WTC11 (cell line): ENCODE measurements at regions not wholly inside any gene's neighbourhood (a gene's known extent, or its start where the extent isn't known, plus 50 kb on each side); places are given as distances from the start of the nearest gene placed in this dataset.

Experiments used
- ATAC-seq: fragments of 200-7000 bp; cut with Tn5 transposase; 2 replicates; pipeline ENCODE4 v1.10.0; 2021; ENCODE audit warnings: mild to moderate bottlenecking, moderate library complexity
- CTCF ChIA-PET: fragments of 300-600 bp; sonication (Branson Sonifier 250); formaldehyde crosslinking; loops from one replicate; lab custom pipeline; 2021; ENCODE audit warnings: antibody characterized with exemption; lab: Charles Lee
- POLR2A ChIA-PET: fragments of 350-600 bp; sonication (Branson Sonifier 250); formaldehyde crosslinking; loops from one replicate; lab custom pipeline; 2021; ENCODE audit warnings: antibody characterized with exemption; lab: Charles Lee
- DNase-seq: peaks from one replicate; pipeline ENCODE4 v3.0.0; 2021; ENCODE audit warnings: low spot score
- H3K27ac Mint-ChIP-seq: 2 replicates; pipeline ENCODE4 v1.8.0; 2021; ENCODE audit warnings: mixed read lengths
- H3K27me3 Mint-ChIP-seq: 2 replicates; pipeline ENCODE4 v1.8.0; 2021; ENCODE audit warnings: low read depth, mild to moderate bottlenecking, moderate library complexity, mixed read lengths
- H3K36me3 Mint-ChIP-seq: 2 replicates; pipeline ENCODE4 v1.8.0; 2021; ENCODE audit warnings: mixed read lengths
- H3K4me1 Mint-ChIP-seq: 2 replicates; pipeline ENCODE4 v1.8.0; 2022; ENCODE audit warnings: mixed read lengths
- H3K4me3 Mint-ChIP-seq: 2 replicates; pipeline ENCODE4 v1.8.0; 2021; ENCODE audit warnings: mild to moderate bottlenecking, moderate library complexity, mixed read lengths
- H3K9me3 Mint-ChIP-seq: 2 replicates; pipeline ENCODE4 v1.8.0; 2021; ENCODE audit warnings: mixed read lengths
- CBFB ChIP-seq: sonication (generic); formaldehyde crosslinking; IDR thresholded peaks from 2 replicates; pipeline ENCODE4 v1.8.1; 2022; ENCODE audit warnings: mild to moderate bottlenecking, low read depth, missing genetic modification reagents
- CDX4 ChIP-seq: fragments of 250-450 bp; sonication (Bioruptor Pico); IDR thresholded peaks from 2 replicates; pipeline ENCODE4 v1.9.0; 2021; ENCODE audit warnings: moderate library complexity, mild to moderate bottlenecking, inconsistent platforms, borderline replicate concordance
- ETV6 ChIP-seq: sonication (generic); formaldehyde crosslinking; IDR thresholded peaks from 2 replicates; pipeline ENCODE4 v1.8.1; 2022; ENCODE audit warnings: mild to moderate bottlenecking, missing genetic modification reagents
- IRF2 ChIP-seq: sonication (generic); formaldehyde crosslinking; IDR thresholded peaks from 2 replicates; pipeline ENCODE4 v1.8.0; 2022; ENCODE audit warnings: low read depth, missing genetic modification reagents, borderline replicate concordance
- KAT7 ChIP-seq: sonication (generic); formaldehyde crosslinking; IDR thresholded peaks from 2 replicates; pipeline ENCODE4 v1.8.1; 2023; ENCODE audit warnings: missing genetic modification reagents, mild to moderate bottlenecking, borderline replicate concordance
- MLX ChIP-seq: sonication (generic); formaldehyde crosslinking; IDR thresholded peaks from 2 replicates; pipeline ENCODE4 v1.8.1; 2023; ENCODE audit warnings: mild to moderate bottlenecking, missing genetic modification reagents, moderate library complexity
- NFYB ChIP-seq: sonication (generic); formaldehyde crosslinking; conservative IDR thresholded peaks from 2 replicates; pipeline ENCODE4 v1.8.0; 2022; ENCODE audit warnings: low read depth, missing genetic modification reagents
- OVOL2 ChIP-seq: fragments of 250-450 bp; sonication (Bioruptor Pico); IDR thresholded peaks from 2 replicates; pipeline ENCODE4 v1.9.0; 2021; ENCODE audit warnings: mild to moderate bottlenecking, borderline replicate concordance
- PRDM15 ChIP-seq: sonication (generic); formaldehyde crosslinking; IDR thresholded peaks from 2 replicates; pipeline ENCODE4 v1.8.0; 2022; ENCODE audit warnings: missing genetic modification reagents
- RELA ChIP-seq: sonication (generic); formaldehyde crosslinking; IDR thresholded peaks from 2 replicates; pipeline ENCODE4 v1.8.1; 2022; ENCODE audit warnings: missing genetic modification reagents, mild to moderate bottlenecking, borderline replicate concordance
- RORB ChIP-seq: fragments of 250-450 bp; sonication (Bioruptor Pico); IDR thresholded peaks from 2 replicates; pipeline ENCODE4 v1.9.0; 2021; ENCODE audit warnings: mild to moderate bottlenecking
- SMAD4 ChIP-seq: sonication (generic); formaldehyde crosslinking; IDR thresholded peaks from 2 replicates; pipeline ENCODE4 v1.8.0; 2022; ENCODE audit warnings: mild to moderate bottlenecking, missing genetic modification reagents
- TP53 ChIP-seq: sonication (generic); formaldehyde crosslinking; IDR thresholded peaks from 2 replicates; pipeline ENCODE4 v1.8.1; 2023; ENCODE audit warnings: mild to moderate bottlenecking, missing genetic modification reagents
- USF1 ChIP-seq: sonication (generic); formaldehyde crosslinking; IDR thresholded peaks from 2 replicates; pipeline ENCODE4 v1.8.0; 2022; ENCODE audit warnings: mild to moderate bottlenecking, missing genetic modification reagents
- ZNF121 ChIP-seq: sonication (generic); formaldehyde crosslinking; IDR thresholded peaks from 2 replicates; pipeline ENCODE4 v1.8.0; 2023; ENCODE audit warnings: missing genetic modification reagents
- ZNF138 ChIP-seq: sonication (generic); formaldehyde crosslinking; conservative IDR thresholded peaks from 2 replicates; pipeline ENCODE4 v1.8.1; 2022; ENCODE audit warnings: mild to moderate bottlenecking, moderate library complexity, missing genetic modification reagents
- TF ChIP-seq, protein P1 (sequence below): sonication (generic); formaldehyde crosslinking; IDR thresholded peaks from 2 replicates; pipeline ENCODE4 v1.8.0; 2023; ENCODE audit warnings: mild to moderate bottlenecking, missing genetic modification reagents
- TF ChIP-seq, protein P2 (sequence below): sonication (generic); formaldehyde crosslinking; IDR thresholded peaks from 2 replicates; pipeline ENCODE4 v1.8.1; 2022; ENCODE audit warnings: mild to moderate bottlenecking, missing genetic modification reagents, moderate library complexity, borderline replicate concordance

DNA sequence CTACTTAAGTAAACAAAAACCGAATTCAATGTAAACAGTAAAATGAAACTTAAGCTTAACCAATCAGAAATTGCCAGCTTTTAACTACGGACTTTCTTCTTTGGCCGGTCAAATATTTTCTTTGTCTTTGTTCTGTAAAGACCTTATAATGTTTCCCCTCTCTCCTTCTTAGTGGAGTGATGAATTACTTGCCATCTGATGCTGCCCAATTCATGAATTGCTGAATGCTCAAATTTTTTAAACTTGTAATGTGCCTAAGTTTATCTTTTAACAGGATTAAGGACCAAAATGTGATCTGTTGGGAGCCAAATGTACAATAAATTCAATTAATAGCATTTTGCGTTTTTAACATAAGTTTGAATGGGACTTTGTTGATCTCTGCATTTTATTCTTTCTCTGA lies 345.8 kb upstream of the CBLB start:
- ATAC-seq, result no peak
- no peak for DNase-seq

More for the DNA sequence above, 345.8 kb upstream of the CBLB start:
- TF ChIP-seq ETV6 (CRISPR knock-in tag) (no peak), MLX (CRISPR knock-in tag) (no peak), RELA (CRISPR knock-in tag) (no peak), ZNF138 (no peak), NFYB (CRISPR knock-in tag) (no peak), ZNF121 (CRISPR knock-in tag) (no peak), PRDM15 (CRISPR knock-in tag) (no peak), OVOL2 (CRISPR knock-in tag) (no peak), KAT7 (CRISPR knock-in tag) (no peak), TP53 (CRISPR knock-in tag) (no peak), USF1 (no peak), RORB (no peak), IRF2 (CRISPR knock-in tag) (no peak), SMAD4 (no peak), CBFB (CRISPR knock-in tag) (no peak), CDX4 (CRISPR knock-in tag) (no peak)
- TF ChIP-seq, protein P1, sequence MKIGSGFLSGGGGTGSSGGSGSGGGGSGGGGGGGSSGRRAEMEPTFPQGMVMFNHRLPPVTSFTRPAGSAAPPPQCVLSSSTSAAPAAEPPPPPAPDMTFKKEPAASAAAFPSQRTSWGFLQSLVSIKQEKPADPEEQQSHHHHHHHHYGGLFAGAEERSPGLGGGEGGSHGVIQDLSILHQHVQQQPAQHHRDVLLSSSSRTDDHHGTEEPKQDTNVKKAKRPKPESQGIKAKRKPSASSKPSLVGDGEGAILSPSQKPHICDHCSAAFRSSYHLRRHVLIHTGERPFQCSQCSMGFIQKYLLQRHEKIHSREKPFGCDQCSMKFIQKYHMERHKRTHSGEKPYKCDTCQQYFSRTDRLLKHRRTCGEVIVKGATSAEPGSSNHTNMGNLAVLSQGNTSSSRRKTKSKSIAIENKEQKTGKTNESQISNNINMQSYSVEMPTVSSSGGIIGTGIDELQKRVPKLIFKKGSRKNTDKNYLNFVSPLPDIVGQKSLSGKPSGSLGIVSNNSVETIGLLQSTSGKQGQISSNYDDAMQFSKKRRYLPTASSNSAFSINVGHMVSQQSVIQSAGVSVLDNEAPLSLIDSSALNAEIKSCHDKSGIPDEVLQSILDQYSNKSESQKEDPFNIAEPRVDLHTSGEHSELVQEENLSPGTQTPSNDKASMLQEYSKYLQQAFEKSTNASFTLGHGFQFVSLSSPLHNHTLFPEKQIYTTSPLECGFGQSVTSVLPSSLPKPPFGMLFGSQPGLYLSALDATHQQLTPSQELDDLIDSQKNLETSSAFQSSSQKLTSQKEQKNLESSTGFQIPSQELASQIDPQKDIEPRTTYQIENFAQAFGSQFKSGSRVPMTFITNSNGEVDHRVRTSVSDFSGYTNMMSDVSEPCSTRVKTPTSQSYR (CRISPR knock-in tag), result no peak
- TF ChIP-seq, protein P2, sequence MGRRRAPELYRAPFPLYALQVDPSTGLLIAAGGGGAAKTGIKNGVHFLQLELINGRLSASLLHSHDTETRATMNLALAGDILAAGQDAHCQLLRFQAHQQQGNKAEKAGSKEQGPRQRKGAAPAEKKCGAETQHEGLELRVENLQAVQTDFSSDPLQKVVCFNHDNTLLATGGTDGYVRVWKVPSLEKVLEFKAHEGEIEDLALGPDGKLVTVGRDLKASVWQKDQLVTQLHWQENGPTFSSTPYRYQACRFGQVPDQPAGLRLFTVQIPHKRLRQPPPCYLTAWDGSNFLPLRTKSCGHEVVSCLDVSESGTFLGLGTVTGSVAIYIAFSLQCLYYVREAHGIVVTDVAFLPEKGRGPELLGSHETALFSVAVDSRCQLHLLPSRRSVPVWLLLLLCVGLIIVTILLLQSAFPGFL (CRISPR knock-in tag), result no peak
- Mint-ChIP-seq H3K36me3 (peaks cover 8% of the 10 kb centered on the region), H3K4me3 (no peak overlapping the region), H3K4me1 (no peaks in the 10 kb centered on the region), H3K27me3 (no peaks in the 10 kb centered on the region), H3K9me3 (peaks cover 24% of the 10 kb centered on the region), H3K27ac (no peak overlapping the region)
- CTCF ChIA-PET, result no interaction called here
- POLR2A ChIA-PET, result no interaction called here
